Psoas muscle (tissue), 7 donors: ENCODE measurements at regions not wholly inside any gene's neighbourhood (a gene's known extent, or its start where the extent isn't known, plus 50 kb on each side); places are given as distances from the start of the nearest gene placed in this dataset.

Experiments used
- ATAC-seq, 4 donors: fragments of 200-7000 bp; cut with Tn5 transposase; one replicate each; pipeline ENCODE4 v1.9.1; 2020; ENCODE audit warnings: moderate library complexity in 3 of 4, mild to moderate bottlenecking in 2 of 4
- DNase-seq, 2 donors: peaks; one replicate each; pipeline ENCODE4 v3.0.0-alpha.2; 2020
- H3K27ac ChIP-seq: fragments of 200-600 bp; one replicate; pipeline ENCODE4 v1.8.0; 2022
- H3K27me3 ChIP-seq, 3 donors: fragments of 200-600 bp in 1 of 3; one replicate each; pipeline versions ENCODE4 v1.6.1 to v1.8.0; 2013 to 2022; ENCODE audit warnings: low read length in 2 of 3, mild to moderate bottlenecking in 2 of 3, moderate library complexity in 1 of 3; ENCODE audit not compliant: insufficient read depth in 3 of 3
- H3K36me3 ChIP-seq, 2 donors: fragments of 200-600 bp in 1 of 2; one replicate each; pipeline versions ENCODE4 v1.6.1 to v1.8.0; 2013 to 2022; ENCODE audit warnings: low read depth in 1 of 2, mild to moderate bottlenecking in 1 of 2, moderate library complexity in 1 of 2; ENCODE audit not compliant: insufficient read depth in 1 of 2
- H3K4me1 ChIP-seq: fragments of 200-600 bp; one replicate; pipeline ENCODE4 v1.8.0; 2022
- H3K4me3 ChIP-seq: fragments of 200-600 bp; one replicate; pipeline ENCODE4 v1.8.0; 2022; ENCODE audit warnings: mild to moderate bottlenecking
- H3K9me3 ChIP-seq: fragments of 200-600 bp; one replicate; pipeline ENCODE4 v1.8.0; 2022
- CTCF ChIP-seq: fragments of 200-600 bp; IDR thresholded peaks from one replicate; pipeline ENCODE4 v1.8.0; 2022; ENCODE audit warnings: antibody characterized with exemption
- WGBS, 3 donors: extraction: QIAGEN DNeasy Blood & Tissue Kit; methylation state at CpG; one replicate each; pipeline versions ENCODE4 v1.1.6 to v1.1.7; 2013; 5-methylcytosine and 5-hydroxymethylcytosine counted together
- intact Hi-C, 2 donors: fragments of 100-400 bp; cut with DNase I; formaldehyde crosslinking; loops; one replicate each; pipeline versions ENCODE4 v1.11.0 to v1.14.2; 2022
- donor health status: healthy with polysubstance abuse.
- donor health status: DM: no; HTN: no; CAD: no; lungs with moderate emphysema.
- donor health status: Bipolar disorder and iron deficiency.
- donor health status: healthy.
- donor health status: DM: yes; HTN: yes; CAD: no.
- donor health status: DM: no; HTN: no; CAD: no.
- donor health status: DM: yes; HTN: yes; CAD: no.

- Histone ChIP-seq H3K9me3 (no peaks in the 10 kb centered on the region), H3K27me3 (no peaks in the 10 kb centered on the region), H3K27ac (no peak overlapping the region), H3K4me1 (no peaks in the 10 kb centered on the region), H3K36me3 (no peaks in the 10 kb centered on the region), H3K4me3 (no peak overlapping the region)
- TF ChIP-seq CTCF: no peak
- intact Hi-C loops: no loop called here
- DNase-seq (no peak), ATAC-seq (no peak)
- 90 to 98% (median 94%) methylated on average over 2 of the region's 2 CpGs for WGBS, 3 donors
These were observed 369.9 kb upstream of the PTGER4 start for GRCh38 chr5:40309851-40310250.

GRCh38 chr5:40308867-40309266 is 370.8 kb upstream of the PTGER4 start:
- ATAC-seq (no peak), DNase-seq (no peak)
- no peak for TF ChIP-seq CTCF
- no peaks in the 10 kb centered on the region for H3K9me3 ChIP-seq
- H3K27ac ChIP-seq: no peak overlapping the region
- H3K4me1 ChIP-seq: no peaks in the 10 kb centered on the region
- intact Hi-C loops: no loop called here
- no peaks in the 10 kb centered on the region for H3K27me3 ChIP-seq
- H3K4me3 ChIP-seq: no peak overlapping the region
- no peaks in the 10 kb centered on the region for H3K36me3 ChIP-seq

- no peak overlapping the region for H3K4me3 ChIP-seq
- no peaks in the 10 kb centered on the region for H3K4me1 ChIP-seq
- intact Hi-C loops: no loop called here
- ATAC-seq (no peak), DNase-seq (no peak)
- H3K27me3 ChIP-seq: no peaks in the 10 kb centered on the region
- TF ChIP-seq CTCF: no peak
- H3K9me3 ChIP-seq: no peaks in the 10 kb centered on the region
- no peaks in the 10 kb centered on the region for H3K36me3 ChIP-seq
- no peak overlapping the region for H3K27ac ChIP-seq
These were observed 371.8 kb upstream of the PTGER4 start for GRCh38 chr5:40307920-40308319.

GRCh38 chr5:40306869-40307487 is 372.7 kb upstream of the PTGER4 start:
- no peaks in the 10 kb centered on the region for H3K4me1 ChIP-seq
- 58 to 63% (median 59%) methylated on average over 2 of the region's 2 CpGs for WGBS, 3 donors
- no peak for DNase-seq
- no peaks in the 10 kb centered on the region for H3K27me3 ChIP-seq
- H3K9me3 ChIP-seq: no peaks in the 10 kb centered on the region
- intact Hi-C loops: no loop called here
- no peak overlapping the region for H3K4me3 ChIP-seq
- H3K36me3 ChIP-seq: no peaks in the 10 kb centered on the region
- no peak for ATAC-seq
- H3K27ac ChIP-seq: no peak overlapping the region
- TF ChIP-seq CTCF: no peak

- Histone ChIP-seq H3K4me1 (no peaks in the 10 kb centered on the region), H3K4me3 (no peak overlapping the region), H3K9me3 (no peaks in the 10 kb centered on the region), H3K27ac (no peak overlapping the region), H3K27me3 (no peaks in the 10 kb centered on the region), H3K36me3 (no peaks in the 10 kb centered on the region)
- TF ChIP-seq CTCF: no peak
- 85 to 93% (median 86%) methylated on average over 3 of the region's 3 CpGs for WGBS, 3 donors
- DNase-seq (no peak), ATAC-seq (no peak)
- intact Hi-C loops: no loop called here
These were observed 387.7 kb upstream of the PTGER4 start for GRCh38 chr5:40292006-40292405.
